HG02852 (cell line): ENCODE measurements at regions not wholly inside any gene's neighbourhood (a gene's known extent, or its start where the extent isn't known, plus 50 kb on each side); places are given as distances from the start of the nearest gene placed in this dataset.

Experiments used
- ATAC-seq: cut with Tn5 transposase; IDR thresholded peaks from one replicate; pipeline ENCODE4 v1.9.1; 2021; ENCODE audit warnings: mild to moderate bottlenecking, moderate library complexity; ENCODE audit not compliant: unreplicated experiment

DNA sequence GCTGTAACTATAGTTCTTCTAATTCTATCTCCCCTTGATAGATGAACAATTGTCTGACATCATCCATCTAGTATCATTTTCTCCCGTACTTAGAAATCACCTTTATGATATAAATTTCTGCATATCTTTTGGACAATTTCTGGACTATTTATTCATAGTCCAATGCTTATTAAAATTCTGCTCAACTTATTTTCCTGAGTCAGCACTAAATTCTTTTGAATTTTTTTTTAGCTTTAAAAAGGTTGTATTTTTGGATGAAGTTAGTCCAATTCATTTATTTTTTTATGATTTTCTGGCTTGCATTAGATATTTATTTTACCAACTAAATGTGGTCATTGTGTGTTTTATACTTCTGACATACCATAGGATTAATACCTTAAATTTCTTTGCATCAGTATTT, 538.5 kb upstream of the DCC start:
- ATAC-seq = no peak

DNA sequence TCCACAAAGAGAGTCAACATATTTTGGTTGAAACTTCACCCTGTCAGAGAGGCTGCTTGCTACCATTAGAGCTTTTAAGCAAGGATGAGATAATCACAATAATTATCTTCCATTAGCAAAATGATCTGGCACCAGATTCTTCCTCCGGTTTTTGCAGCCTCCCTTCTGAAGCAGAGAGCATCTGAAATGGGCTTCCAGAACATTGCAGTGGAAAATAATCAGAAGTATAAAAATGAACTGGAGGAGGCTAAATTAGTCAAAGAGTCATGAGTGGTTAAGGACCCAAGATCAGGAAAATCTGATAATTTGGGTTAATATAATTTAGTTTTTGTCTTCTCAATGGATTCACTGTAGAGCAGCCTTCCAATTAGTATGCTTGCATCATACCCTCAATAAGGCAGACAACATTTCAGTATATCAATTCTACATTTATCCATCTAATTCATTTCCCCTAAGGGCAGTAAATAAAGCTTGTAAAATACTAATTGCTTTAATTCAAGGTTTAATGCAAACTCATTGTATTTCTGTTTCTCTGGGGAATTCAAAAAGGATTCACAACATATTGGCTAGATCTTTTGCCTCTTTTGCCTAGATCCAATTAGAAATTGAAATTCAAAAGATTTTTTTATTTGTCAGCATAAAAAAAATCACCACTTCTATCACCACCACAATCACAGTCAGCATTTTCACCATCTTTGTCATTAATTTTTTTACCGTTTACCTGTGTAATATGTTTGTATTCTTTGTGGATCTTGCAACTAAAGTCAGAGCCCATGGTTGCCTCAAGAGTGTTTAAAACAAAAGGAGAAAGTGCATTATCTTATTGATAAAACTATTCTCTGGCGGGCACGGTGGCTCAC, 537.2 kb upstream of the DCC start:
- no peak for ATAC-seq

DNA sequence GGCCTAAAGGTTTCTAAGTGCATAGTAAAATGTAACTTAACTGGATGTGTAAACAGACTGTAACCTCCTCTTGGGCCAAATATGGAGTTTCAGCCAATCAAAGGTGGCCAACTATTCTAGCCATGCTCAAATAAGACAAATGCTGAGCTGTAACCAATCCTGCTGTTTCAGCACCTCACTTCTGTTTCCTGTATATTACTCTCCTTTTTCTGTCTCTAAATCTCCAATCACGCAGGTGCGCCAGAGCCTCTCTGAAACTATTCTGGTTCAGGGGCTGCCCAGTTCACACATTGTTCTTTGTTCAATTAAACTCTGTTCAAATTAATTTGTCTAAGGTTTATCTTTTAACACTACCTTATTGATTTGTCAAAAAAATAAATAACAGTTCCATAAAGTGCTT, 532.7 kb upstream of the DCC start:
- ATAC-seq = no peak

- ATAC-seq = peak; percentile 78
These were observed 528.1 kb upstream of the DCC start for GRCh38 chr18:51811883-51812282.

DNA sequence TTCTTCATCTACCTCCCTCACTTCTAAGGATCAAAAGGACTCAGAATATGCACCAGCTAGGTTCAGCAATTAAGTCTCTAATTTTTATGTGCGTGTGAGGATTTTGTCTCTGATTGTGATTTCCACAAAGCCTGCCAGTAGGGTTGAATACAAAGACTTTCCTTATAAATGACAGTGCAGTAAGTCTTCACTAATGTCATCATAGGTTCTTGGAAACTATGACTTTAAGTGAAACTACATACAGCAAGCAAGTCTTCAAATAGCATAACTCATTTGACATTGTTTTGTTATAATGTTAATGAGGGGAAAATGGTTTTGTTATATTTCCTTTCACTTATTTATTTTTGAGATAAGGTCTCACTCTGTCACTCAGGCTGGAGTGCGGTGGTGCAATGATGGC, 526.3 kb upstream of the DCC start:
- ATAC-seq = no peak

DNA sequence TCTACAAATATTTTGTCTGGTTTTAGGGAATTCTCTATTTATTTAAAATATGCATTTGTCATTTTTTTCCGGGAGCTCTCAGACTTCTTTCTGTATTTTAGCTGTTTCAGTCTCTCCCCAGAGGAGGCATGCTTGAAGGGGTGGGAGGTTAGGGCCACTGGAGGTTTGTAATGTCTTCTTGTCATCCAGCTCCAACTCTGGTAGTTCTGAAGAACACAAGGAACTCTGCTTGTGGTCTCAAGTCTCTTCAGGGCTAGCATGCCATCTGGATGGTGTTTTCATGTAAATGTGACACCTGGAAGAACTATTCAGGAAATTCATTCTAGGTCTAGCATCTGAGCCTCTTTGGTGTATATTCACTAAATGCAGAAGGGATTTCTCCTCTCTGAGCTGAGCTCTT, 518.4 kb upstream of the DCC start:
- ATAC-seq = no peak

- ATAC-seq = no peak
These were observed 515.3 kb upstream of the DCC start for GRCh38 chr18:51824746-51825145.

- ATAC-seq = no peak
These were observed 506.1 kb upstream of the DCC start for GRCh38 chr18:51833850-51834249.

- ATAC-seq = no peak
These were observed 491.3 kb upstream of the DCC start for GRCh38 chr18:51848702-51849101.

GRCh38 chr18:51852681-51853080, 487.3 kb upstream of the DCC start:
- ATAC-seq = no peak

DNA sequence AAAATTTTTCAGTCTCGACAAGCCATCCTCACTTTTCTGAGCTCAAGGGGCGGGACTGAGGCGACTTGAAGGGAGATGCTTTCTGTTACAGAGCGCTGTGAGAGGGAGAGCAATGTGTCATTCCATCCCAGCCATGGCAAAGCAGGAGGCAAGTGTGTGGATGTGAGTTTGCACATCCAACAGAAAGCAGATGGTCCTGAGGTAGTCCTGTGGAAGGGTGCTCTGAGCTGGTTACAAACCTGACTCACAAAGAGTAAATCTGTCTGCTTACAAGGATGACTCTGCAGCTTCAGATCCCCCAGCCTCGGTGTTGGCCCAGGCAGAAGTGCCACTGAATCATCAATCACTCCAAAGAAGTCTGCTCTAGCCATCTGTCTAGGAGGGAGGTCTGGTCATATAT, 482.0 kb upstream of the DCC start:
- no peak for ATAC-seq

GRCh38 chr18:51861046-51861445, 479.0 kb upstream of the DCC start:
- ATAC-seq = no peak

GRCh38 chr18:51862051-51862715, 477.8 kb upstream of the DCC start:
- ATAC-seq = no peak

DNA sequence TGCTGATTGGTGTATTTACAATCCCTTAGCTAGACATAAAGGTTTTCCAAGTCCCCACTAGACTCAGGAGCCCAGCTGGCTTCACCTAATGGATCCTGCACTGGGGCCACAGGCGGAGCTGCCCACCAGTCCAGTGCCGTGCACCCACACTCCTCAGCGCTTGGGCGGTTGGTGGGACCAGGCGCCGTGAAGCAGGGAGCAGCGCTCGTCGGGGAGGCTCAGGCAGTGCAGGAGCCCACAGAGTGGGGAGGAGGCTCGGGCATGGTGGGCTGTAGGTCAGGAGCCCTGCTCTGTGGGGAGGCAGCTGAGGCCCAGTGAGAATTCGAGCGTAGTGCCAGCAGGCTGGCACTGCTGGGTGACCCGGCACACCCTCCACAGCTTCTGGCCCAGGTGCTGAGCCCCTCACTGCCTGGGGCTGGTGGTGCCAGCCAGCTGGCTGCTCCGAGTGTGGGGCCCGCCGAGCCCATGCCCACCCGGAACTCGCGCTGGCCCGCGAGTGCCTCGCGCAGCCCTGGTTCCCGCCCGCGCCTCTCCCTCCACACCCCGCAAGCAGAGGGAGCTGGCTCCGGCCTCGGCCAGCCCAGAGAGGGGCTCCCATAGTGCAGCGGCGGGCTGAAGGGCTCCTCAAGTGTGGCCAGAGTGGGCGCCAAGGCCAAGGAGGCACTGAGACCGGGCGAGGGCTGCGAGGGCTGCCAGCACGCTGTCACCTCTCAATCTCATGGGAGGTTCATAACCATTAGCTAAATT, 475.6 kb upstream of the DCC start:
- ATAC-seq = no peak

GRCh38 chr18:51865538-51865937, 474.5 kb upstream of the DCC start:
- no peak for ATAC-seq

- ATAC-seq = no peak
These were observed 472.2 kb upstream of the DCC start for GRCh38 chr18:51867767-51868166.

DNA sequence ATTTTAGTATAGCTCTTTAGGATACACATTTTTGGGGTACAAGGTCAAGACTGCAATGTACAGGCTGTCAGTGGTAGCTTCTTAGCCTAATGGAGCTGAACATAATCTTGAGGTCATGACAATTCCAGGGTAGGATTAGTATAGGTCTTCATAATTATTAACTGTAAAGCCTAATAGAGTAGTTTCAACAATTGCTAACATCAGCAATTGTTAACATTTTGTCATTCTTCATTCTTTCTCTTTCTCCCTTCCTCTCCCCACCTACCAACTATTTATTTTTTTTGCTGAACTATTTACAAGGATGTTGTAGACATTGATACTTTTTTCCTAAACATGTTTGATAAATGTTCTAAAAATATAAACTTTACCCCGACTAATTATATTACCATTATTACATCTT, 461.3 kb upstream of the DCC start:
- no peak for ATAC-seq

GRCh38 chr18:51879329-51879728, 460.7 kb upstream of the DCC start:
- no peak for ATAC-seq

- no peak for ATAC-seq
These were observed 458.6 kb upstream of the DCC start for GRCh38 chr18:51881394-51881793.

- no peak for ATAC-seq
These were observed 456.0 kb upstream of the DCC start for GRCh38 chr18:51884039-51884438.

DNA sequence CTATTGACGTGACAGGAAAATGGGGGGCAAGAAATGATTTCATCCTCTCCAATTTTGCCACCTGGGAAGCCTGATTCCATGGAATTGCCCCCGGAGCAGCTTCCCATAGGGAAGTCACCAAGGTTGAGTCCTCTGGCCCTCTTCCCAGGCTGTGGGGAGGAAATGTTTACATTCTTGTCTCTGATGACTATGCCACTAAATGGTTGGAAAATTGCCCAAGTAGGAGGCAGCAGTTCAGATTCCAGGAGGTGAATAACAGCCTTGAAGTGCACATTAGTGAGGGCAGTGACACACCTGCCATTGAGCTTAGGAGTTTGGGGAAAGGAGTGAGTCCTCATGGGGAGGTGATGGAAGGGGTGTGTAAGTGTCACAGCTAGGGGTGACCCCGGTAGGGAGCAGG, 449.2 kb upstream of the DCC start:
- ATAC-seq = no peak

DNA sequence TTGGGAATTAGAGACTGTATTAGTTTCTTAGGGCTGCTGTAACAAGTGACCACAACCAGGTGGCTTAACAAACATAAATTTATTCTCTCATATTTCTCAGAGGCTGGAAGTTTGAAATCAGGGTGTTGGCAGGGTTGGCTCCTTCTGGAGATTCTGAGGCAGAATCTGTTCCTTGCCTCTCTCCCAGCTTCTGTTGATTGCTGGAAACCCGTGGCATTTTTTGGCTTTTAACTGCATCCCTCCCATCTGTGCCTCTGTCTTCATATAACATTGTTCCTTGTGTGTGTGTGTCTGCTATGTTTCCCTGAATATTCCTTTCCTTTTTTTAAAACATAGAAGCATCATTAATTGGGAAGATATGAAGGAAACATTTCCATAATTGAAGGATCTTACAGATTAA, 448.1 kb upstream of the DCC start:
- ATAC-seq = no peak
